ENCODE measurements at regions not wholly inside any gene's neighbourhood (a gene's known extent, or its start where the extent isn't known, plus 50 kb on each side); places are given as distances from the start of the nearest gene placed in this dataset.

GRCh38 chr5:6039111-6039510, 339.2 kb downstream of the MED10 start:
- no peak overlapping the region for H3K9ac ChIP-seq (ENCODE audit: control insufficient read depth, extremely low read depth, insufficient read depth, low read length)
- DNase-seq (ENCODE audit: low read depth, low spot score) (no peak), FAIRE-seq (no peak)
- dilution Hi-C loops (cut with MboI; ENCODE audit: extremely low pct_ligation_motif_present, low sequenced_read_pairs) = no loop called here
- no peaks in the 10 kb centered on the region for H3K79me2 ChIP-seq (ENCODE audit: control insufficient read depth, insufficient read depth, low read length)
- H4K20me1 ChIP-seq (ENCODE audit: control insufficient read depth, extremely low read depth, insufficient read depth, low read length) = no peaks in the 10 kb centered on the region
- H2AFZ ChIP-seq (ENCODE audit: control insufficient read depth, low read length) = no peak overlapping the region
- no peaks in the 10 kb centered on the region for H3K27me3 ChIP-seq (ENCODE audit: control insufficient read depth, extremely low read depth, insufficient read depth, low read length)
- no peaks in the 10 kb centered on the region for H3K36me3 ChIP-seq (ENCODE audit: control insufficient read depth in 2 of 2, extremely low read depth in 1 of 2, insufficient read depth in 2 of 2, low read length in 2 of 2)
- TF ChIP-seq EZH2 (IDR thresholded peaks at IDR 0.05; ENCODE audit: low read length) = no peak
- TF ChIP-seq CTCF (optimal IDR thresholded peaks at IDR 0.05 in 1 of 3, IDR thresholded peaks at IDR 0.05 in 1 of 3, conservative IDR thresholded peaks at IDR 0.05 in 1 of 3; ENCODE audit: extremely low read depth in 1 of 3, insufficient read depth in 2 of 3, low read length in 3 of 3) = no peak
- H3K4me3 ChIP-seq (ENCODE audit: control insufficient read depth in 2 of 3, extremely low read depth in 1 of 3, insufficient read depth in 2 of 3, low read depth in 1 of 3, low read length in 3 of 3) = no peak overlapping the region
- no peaks in the 10 kb centered on the region for H3K4me1 ChIP-seq (ENCODE audit: control insufficient read depth, extremely low read depth, insufficient read depth, low read length)
- H3K4me2 ChIP-seq (ENCODE audit: control insufficient read depth, extremely low read depth, insufficient read depth, low read depth, low read length) = no peak overlapping the region
- no peak overlapping the region for H3K27ac ChIP-seq (ENCODE audit: control insufficient read depth, insufficient read depth, low read length)
- no peaks in the 10 kb centered on the region for H3K9me1 ChIP-seq (ENCODE audit: control insufficient read depth, extremely low read depth, insufficient read depth, low read length)
- no peaks in the 10 kb centered on the region for H3K9me3 ChIP-seq (ENCODE audit: control insufficient read depth, low read depth, low read length)

GRCh38 chr5:6036006-6036405, 342.3 kb downstream of the MED10 start:
- Histone ChIP-seq H3K4me3 (ENCODE audit: control insufficient read depth in 2 of 3, extremely low read depth in 1 of 3, insufficient read depth in 2 of 3, low read depth in 1 of 3, low read length in 3 of 3) (no peak overlapping the region), H3K9me3 (ENCODE audit: control insufficient read depth, low read depth, low read length) (no peaks in the 10 kb centered on the region), H3K4me1 (ENCODE audit: control insufficient read depth, extremely low read depth, insufficient read depth, low read length) (no peaks in the 10 kb centered on the region), H3K36me3 (ENCODE audit: control insufficient read depth in 2 of 2, extremely low read depth in 1 of 2, insufficient read depth in 2 of 2, low read length in 2 of 2) (no peaks in the 10 kb centered on the region), H3K4me2 (ENCODE audit: control insufficient read depth, extremely low read depth, insufficient read depth, low read depth, low read length) (no peak overlapping the region), H3K27me3 (ENCODE audit: control insufficient read depth, extremely low read depth, insufficient read depth, low read length) (no peaks in the 10 kb centered on the region), H4K20me1 (ENCODE audit: control insufficient read depth, extremely low read depth, insufficient read depth, low read length) (no peaks in the 10 kb centered on the region), H2AFZ (ENCODE audit: control insufficient read depth, low read length) (no peak overlapping the region), H3K9ac (ENCODE audit: control insufficient read depth, extremely low read depth, insufficient read depth, low read length) (no peak overlapping the region), H3K79me2 (ENCODE audit: control insufficient read depth, insufficient read depth, low read length) (no peaks in the 10 kb centered on the region), H3K9me1 (ENCODE audit: control insufficient read depth, extremely low read depth, insufficient read depth, low read length) (no peaks in the 10 kb centered on the region), H3K27ac (ENCODE audit: control insufficient read depth, insufficient read depth, low read length) (no peak overlapping the region)
- dilution Hi-C loops (cut with MboI; ENCODE audit: extremely low pct_ligation_motif_present, low sequenced_read_pairs) = no loop called here
- no peak for DNase-seq (ENCODE audit: low read depth, low spot score)
- TF ChIP-seq CTCF (optimal IDR thresholded peaks at IDR 0.05 in 1 of 3, IDR thresholded peaks at IDR 0.05 in 1 of 3, conservative IDR thresholded peaks at IDR 0.05 in 1 of 3; ENCODE audit: extremely low read depth in 1 of 3, insufficient read depth in 2 of 3, low read length in 3 of 3) = no peak
- no peak for TF ChIP-seq EZH2 (IDR thresholded peaks at IDR 0.05; ENCODE audit: low read length)
- FAIRE-seq = no peak

All from keratinocyte (primary cell).